GM12865 (cell line): ENCODE measurements at regions not wholly inside any gene's neighbourhood (a gene's known extent, or its start where the extent isn't known, plus 50 kb on each side); places are given as distances from the start of the nearest gene placed in this dataset.

Experiments
- DNase-seq: peaks from one replicate; pipeline ENCODE4 v3.0.0; 2010; ENCODE audit warnings: low read depth
- H3K4me3 ChIP-seq: 2 replicates; pipeline ENCODE4 v1.5.1; 2011; ENCODE audit warnings: mild to moderate bottlenecking, low read depth, low read length, control low read depth
- CTCF ChIP-seq: IDR thresholded peaks from 2 replicates; pipeline ENCODE4 v1.5.1; 2011; ENCODE audit warnings: low read length, control low read depth, low read depth, inconsistent platforms; ENCODE audit not compliant: insufficient read depth; ENCODE audit errors: missing control alignments

GRCh38 chr11:79720115-79720514 lies 279.3 kb upstream of the TENM4 start:
- DNase-seq = no peak
- no peak overlapping the region for H3K4me3 ChIP-seq
- TF ChIP-seq CTCF = no peak

- peak; percentile 60 for TF ChIP-seq CTCF
- DNase-seq = peak; percentile 43
- H3K4me3 ChIP-seq = no peak overlapping the region
These were observed 267.6 kb upstream of the TENM4 start for GRCh38 chr11:79708319-79708932.

GRCh38 chr11:79705648-79706047 lies 264.8 kb upstream of the TENM4 start:
- TF ChIP-seq CTCF = no peak
- H3K4me3 ChIP-seq = no peak overlapping the region
- no peak for DNase-seq

GRCh38 chr11:79702303-79702702 lies 261.5 kb upstream of the TENM4 start:
- no peak for DNase-seq
- no peak overlapping the region for H3K4me3 ChIP-seq
- no peak for TF ChIP-seq CTCF

GRCh38 chr11:79699246-79699645 lies 258.4 kb upstream of the TENM4 start:
- no peak overlapping the region for H3K4me3 ChIP-seq
- TF ChIP-seq CTCF = no peak
- no peak for DNase-seq

- peak; percentile 40 for DNase-seq
- no peak overlapping the region for H3K4me3 ChIP-seq
- no peak for TF ChIP-seq CTCF
These were observed 257.1 kb upstream of the TENM4 start for GRCh38 chr11:79697905-79698304.

GRCh38 chr11:79694368-79694767 lies 253.5 kb upstream of the TENM4 start:
- no peak overlapping the region for H3K4me3 ChIP-seq
- no peak for DNase-seq
- no peak for TF ChIP-seq CTCF
